ENCODE measurements at regions not wholly inside any gene's neighbourhood (a gene's known extent, or its start where the extent isn't known, plus 50 kb on each side); places are given as distances from the start of the nearest gene placed in this dataset.

- H3K27me3 ChIP-seq (replicated peaks; ENCODE audit: insufficient read depth, low read depth, low read length, poor library complexity) = peaks cover 50% of the 10 kb centered on the region
- DNase-seq (ENCODE audit: low spot score) = no peak
- no peaks in the 10 kb centered on the region for H3K4me1 ChIP-seq (ENCODE audit: insufficient read depth, low read length, poor library complexity, severe bottlenecking)
- TF ChIP-seq EZH2 (IDR thresholded peaks at IDR 0.05; ENCODE audit: borderline replicate concordance, low read depth, low read length, poor library complexity, severe bottlenecking) = no peak
- TF ChIP-seq CTCF (conservative IDR thresholded peaks at IDR 0.05; ENCODE audit: low read depth, low read length) = no peak
- no peaks in the 10 kb centered on the region for H3K9me3 ChIP-seq (ENCODE audit: low read depth, low read length, poor library complexity, severe bottlenecking)
- intact Hi-C loops (cut with micrococcal nuclease; ENCODE audit: unreplicated experiment) = no loop called here
- CTCF ChIA-PET = interaction anchor here (0.6 kb wide), 1 partner anchor 216 kb away, joined by 5 read pairs; no protein-coding TSS in a partner anchor
- no TSS peak for BruUV-seq (replicated peaks)
- H3K4me3 ChIP-seq (ENCODE audit: low read depth, low read length, poor library complexity, severe bottlenecking) = no peak overlapping the region
- no peak overlapping the region for H3K27ac ChIP-seq (ENCODE audit: low read depth, low read length, poor library complexity, severe bottlenecking)
- POLR2A ChIA-PET (ENCODE audit: low non-redundant PET) = interaction anchor here (0.6 kb wide), 1 partner anchor 32 kb away, joined by 3 read pairs; no protein-coding TSS in a partner anchor
- no peaks in the 10 kb centered on the region for H3K36me3 ChIP-seq (ENCODE audit: insufficient read depth, low read length, poor library complexity, severe bottlenecking)
Measured at GRCh38 chr7:155864271-155864985, 52.2 kb upstream of the SHH start.

- Histone ChIP-seq H3K4me1 (ENCODE audit: insufficient read depth, low read length, poor library complexity, severe bottlenecking) (no peaks in the 10 kb centered on the region), H3K27me3 (replicated peaks; ENCODE audit: insufficient read depth, low read depth, low read length, poor library complexity) (peaks cover 45% of the 10 kb centered on the region), H3K4me3 (ENCODE audit: low read depth, low read length, poor library complexity, severe bottlenecking) (no peak overlapping the region), H3K9me3 (ENCODE audit: low read depth, low read length, poor library complexity, severe bottlenecking) (no peaks in the 10 kb centered on the region), H3K36me3 (ENCODE audit: insufficient read depth, low read length, poor library complexity, severe bottlenecking) (no peaks in the 10 kb centered on the region), H3K27ac (ENCODE audit: low read depth, low read length, poor library complexity, severe bottlenecking) (no peak overlapping the region)
- no peak for DNase-seq (ENCODE audit: low spot score)
- BruUV-seq (replicated peaks) = no TSS peak
- TF ChIP-seq EZH2 (IDR thresholded peaks at IDR 0.05; ENCODE audit: borderline replicate concordance, low read depth, low read length, poor library complexity, severe bottlenecking) (no peak), CTCF (conservative IDR thresholded peaks at IDR 0.05; ENCODE audit: low read depth, low read length) (no peak)
- ChIA-PET CTCF (interaction anchor here (0.6 kb wide), 1 partner anchor 216 kb away, joined by 5 read pairs; no protein-coding TSS in a partner anchor), POLR2A (ENCODE audit: low non-redundant PET) (interaction anchor here (0.6 kb wide), 1 partner anchor 32 kb away, joined by 3 read pairs; no protein-coding TSS in a partner anchor)
- intact Hi-C loops (cut with micrococcal nuclease; ENCODE audit: unreplicated experiment) = no loop called here
Measured at GRCh38 chr7:155863721-155864151, 51.5 kb upstream of the SHH start.

- ChIA-PET CTCF (no interaction called here), POLR2A (ENCODE audit: low non-redundant PET) (interaction anchor here (0.6 kb wide), 1 partner anchor 947 kb away, joined by 3 read pairs; no protein-coding TSS in a partner anchor)
- intact Hi-C loops (cut with micrococcal nuclease; ENCODE audit: unreplicated experiment) = no loop called here
- Histone ChIP-seq H3K4me3 (ENCODE audit: low read depth, low read length, poor library complexity, severe bottlenecking) (no peak overlapping the region), H3K4me1 (ENCODE audit: insufficient read depth, low read length, poor library complexity, severe bottlenecking) (no peaks in the 10 kb centered on the region), H3K36me3 (ENCODE audit: insufficient read depth, low read length, poor library complexity, severe bottlenecking) (no peaks in the 10 kb centered on the region), H3K9me3 (ENCODE audit: low read depth, low read length, poor library complexity, severe bottlenecking) (no peaks in the 10 kb centered on the region), H3K27me3 (replicated peaks; ENCODE audit: insufficient read depth, low read depth, low read length, poor library complexity) (peaks cover 30% of the 10 kb centered on the region), H3K27ac (ENCODE audit: low read depth, low read length, poor library complexity, severe bottlenecking) (no peak overlapping the region)
- BruUV-seq (replicated peaks) = no TSS peak
- no peak for DNase-seq (ENCODE audit: low spot score)
- TF ChIP-seq EZH2 (IDR thresholded peaks at IDR 0.05; ENCODE audit: borderline replicate concordance, low read depth, low read length, poor library complexity, severe bottlenecking) (no peak), CTCF (conservative IDR thresholded peaks at IDR 0.05; ENCODE audit: low read depth, low read length) (peak; percentile 49)
Measured at GRCh38 chr7:155862123-155862892, 50.0 kb upstream of the SHH start.
